ENCODE measurements at regions not wholly inside any gene's neighbourhood (a gene's known extent, or its start where the extent isn't known, plus 50 kb on each side); places are given as distances from the start of the nearest gene placed in this dataset.
A peak's percentile ranks its signal among the peaks of the same experiment; 100 is the strongest.
"Not testable (repeated sequence)": the region's sequence is repeated elsewhere in the genome, so short reads cannot be mapped to it uniquely, and the experiment has no call there.

GRCh38 chr18:62629031-62629430 lies 86.3 kb upstream of the PHLPP1 start:
- no peak for DNase-seq (ENCODE audit: low read depth)

GRCh38 chr18:62631173-62631572 lies 84.2 kb upstream of the PHLPP1 start:
- DNase-seq (ENCODE audit: low read depth) = no peak

- no peak for DNase-seq (ENCODE audit: low read depth)
These were observed 82.4 kb upstream of the PHLPP1 start for GRCh38 chr18:62632788-62633455.

DNA sequence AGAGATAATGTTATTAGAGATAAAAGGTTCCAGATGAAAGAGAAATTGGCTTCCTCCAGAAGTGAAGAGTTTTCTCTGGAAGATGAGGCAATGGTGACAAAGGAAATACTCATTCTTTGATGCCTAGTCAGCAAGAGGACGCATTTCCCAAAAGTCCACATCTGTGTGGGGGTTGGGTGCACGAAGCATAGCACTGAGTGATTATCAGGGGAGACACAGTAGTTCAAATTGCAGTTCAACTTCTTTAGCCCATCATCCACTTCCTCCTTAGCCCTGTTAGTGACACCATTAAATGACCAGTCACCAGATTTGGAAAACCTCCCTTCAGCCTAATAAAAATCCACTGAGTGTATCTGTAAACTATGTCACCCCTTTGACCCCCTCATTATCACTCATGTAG lies 80.9 kb upstream of the PHLPP1 start:
- no peak for DNase-seq (ENCODE audit: low read depth)

DNA sequence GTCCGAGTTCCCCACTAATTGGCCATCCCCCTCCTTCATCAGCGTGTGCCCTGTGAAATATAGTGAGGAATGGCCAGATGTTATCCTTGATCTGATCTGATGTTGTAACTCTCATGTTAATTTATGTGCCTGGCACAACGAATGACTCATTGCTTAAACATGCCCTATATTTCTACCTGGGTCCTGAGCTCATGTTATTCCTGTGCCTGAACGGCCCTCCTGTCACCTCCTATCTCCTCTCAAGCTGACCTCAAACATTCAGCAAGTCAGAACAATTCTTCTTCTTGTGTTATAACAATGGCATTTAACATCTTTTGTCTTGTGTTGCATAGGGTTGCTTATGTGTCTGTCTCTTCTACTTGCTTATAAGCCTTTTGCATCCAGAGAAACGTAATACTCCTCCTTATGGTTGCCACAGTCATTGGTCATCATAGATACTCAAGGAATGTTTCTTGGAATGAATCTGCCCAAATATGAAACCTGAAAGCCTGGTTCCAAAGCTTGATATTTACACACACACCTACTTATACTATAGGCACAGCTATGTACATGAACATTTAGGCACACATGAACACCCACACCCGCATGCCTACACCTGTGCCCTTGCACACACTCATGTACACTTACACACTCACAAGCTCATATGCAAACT lies 80.2 kb upstream of the PHLPP1 start:
- no peak for DNase-seq (ENCODE audit: low read depth)

DNA sequence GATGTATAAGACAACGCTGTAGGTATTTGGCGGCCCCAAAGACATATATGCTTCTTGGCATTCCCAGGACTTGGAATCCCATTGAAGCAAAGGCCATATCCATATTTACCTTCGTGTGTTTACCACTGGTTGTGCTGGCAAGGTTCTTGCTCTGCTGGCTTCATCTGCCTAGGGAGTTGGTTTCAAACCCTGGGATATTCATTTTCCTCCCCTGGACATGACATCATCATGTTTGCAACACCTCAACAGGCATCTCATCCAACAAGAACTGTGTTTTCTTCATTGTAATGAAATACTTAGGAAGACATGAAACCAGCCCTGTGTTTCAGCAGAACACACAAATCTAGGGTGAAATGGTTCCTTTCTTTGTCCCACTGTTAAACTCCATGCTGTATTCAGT lies 77.9 kb upstream of the PHLPP1 start:
- DNase-seq (ENCODE audit: low read depth) = no peak

DNA sequence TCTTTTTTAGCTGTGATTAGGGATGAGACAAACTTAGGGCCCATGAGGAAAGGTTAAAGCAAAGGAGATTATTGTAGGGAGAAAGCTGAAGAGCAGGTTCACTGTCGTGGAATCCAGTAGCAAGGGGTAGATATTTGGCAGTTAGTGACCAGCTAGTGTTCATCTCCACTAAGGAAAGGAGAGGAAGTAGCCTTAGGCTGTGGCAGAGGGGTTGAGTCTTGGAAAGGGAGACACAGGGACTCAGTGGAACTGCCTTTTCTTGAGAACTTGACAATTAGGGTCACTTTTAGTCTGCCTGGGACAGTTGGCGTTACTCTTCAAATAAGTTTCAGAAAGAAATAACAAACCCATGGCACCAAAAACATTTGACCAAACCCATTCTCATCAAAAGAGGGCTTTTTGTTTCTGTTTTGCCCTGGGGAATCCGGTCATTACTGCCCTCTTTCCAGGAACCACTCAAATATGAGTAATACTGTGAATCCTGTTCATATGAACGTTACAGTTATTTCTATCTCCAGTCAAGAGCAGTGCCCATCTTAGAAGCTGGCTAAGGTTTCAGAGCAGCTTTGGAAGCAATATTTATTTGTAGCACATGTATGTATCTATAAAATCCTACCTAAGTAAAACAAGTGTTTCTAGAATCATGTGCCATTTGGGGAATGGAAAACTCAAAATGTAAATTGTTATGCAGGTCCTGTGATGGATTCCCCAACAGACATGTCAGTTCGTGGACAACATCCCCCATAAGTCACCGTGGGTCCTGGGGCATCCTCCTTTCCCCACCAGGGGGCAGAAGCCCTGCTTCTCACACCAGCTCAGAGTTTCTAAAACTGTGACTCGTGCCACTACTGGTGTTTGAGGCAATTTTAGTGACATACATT lies 77.3 kb upstream of the PHLPP1 start:
- DNase-seq (ENCODE audit: low read depth) = no peak

DNA sequence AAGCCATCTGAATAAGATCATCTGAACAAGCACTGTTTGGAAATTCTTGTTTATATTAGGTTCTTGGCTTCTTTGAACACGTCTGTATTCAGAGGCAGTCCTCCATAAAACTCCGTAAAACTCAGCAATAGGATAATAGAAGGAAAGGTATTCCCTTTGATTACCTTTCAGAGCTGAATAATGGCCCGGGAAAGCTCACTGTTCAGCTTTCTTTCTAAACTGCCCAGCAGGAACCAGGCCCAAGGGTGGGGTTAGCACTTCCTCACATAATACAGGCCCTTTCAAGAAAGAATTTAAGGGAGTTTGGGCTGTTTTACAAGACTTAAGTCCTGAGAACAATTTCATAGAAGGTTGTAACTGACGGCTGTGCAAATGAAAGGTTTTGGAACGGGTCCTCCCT lies 72.2 kb upstream of the PHLPP1 start:
- no peak for DNase-seq (ENCODE audit: low read depth)

DNA sequence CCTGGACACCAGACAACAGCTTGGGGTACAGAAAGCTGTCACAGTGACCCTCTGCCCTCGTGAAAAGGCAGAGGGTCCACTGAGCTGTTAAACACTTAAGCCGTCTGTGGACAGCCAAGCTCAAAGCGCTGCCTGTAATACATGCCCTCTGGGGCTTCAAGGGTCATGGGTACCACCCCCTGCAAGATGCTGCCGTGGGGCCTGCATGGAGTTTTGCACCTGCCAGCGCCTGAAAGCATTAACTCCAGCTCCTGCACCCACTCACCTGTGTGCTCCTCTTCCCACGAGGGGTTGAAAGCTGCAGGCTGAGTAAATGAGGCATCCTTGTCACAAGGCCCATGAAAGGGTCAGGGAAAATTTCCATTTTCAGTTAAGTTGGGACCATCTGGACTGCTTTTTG lies 70.6 kb upstream of the PHLPP1 start:
- no peak for DNase-seq (ENCODE audit: low read depth)

GRCh38 chr18:62647179-62647578 lies 68.2 kb upstream of the PHLPP1 start:
- no peak for DNase-seq (ENCODE audit: low read depth)

GRCh38 chr18:62648045-62648678 lies 67.2 kb upstream of the PHLPP1 start:
- DNase-seq (ENCODE audit: low read depth) = no peak

GRCh38 chr18:62651276-62652056 lies 63.9 kb upstream of the PHLPP1 start:
- DNase-seq (ENCODE audit: low read depth) = no peak

DNA sequence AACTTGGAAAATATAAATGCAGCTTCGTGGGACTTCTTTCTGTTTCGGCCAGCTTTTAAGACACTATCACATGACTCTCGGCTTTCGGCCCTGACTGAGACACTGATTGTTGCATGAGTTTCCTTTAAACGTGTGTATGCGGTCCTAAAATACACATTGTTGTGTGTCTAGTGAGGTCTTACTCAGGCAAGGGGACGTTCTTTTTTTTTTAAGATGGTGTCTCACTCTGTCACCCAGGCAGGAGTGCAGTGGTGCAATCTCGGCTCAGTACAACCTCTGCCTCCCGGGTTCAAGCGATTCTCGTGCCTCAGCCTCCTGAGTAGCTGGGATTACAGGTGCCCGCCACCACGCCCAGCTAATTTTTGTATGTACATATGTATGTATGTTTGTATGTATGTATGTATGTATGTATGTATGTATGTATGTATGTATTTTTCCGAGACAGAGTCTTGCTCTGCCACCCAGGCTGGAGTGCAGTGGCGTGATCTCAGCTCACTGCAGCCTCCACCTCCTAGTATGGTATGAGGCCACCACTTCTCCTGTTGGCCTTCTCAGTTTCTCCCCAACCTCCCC lies 63.2 kb upstream of the PHLPP1 start:
- DNase-seq (ENCODE audit: low read depth) = not testable (repeated sequence)

- DNase-seq (ENCODE audit: low read depth) = no peak
These were observed 59.7 kb upstream of the PHLPP1 start for GRCh38 chr18:62655520-62656219.

DNA sequence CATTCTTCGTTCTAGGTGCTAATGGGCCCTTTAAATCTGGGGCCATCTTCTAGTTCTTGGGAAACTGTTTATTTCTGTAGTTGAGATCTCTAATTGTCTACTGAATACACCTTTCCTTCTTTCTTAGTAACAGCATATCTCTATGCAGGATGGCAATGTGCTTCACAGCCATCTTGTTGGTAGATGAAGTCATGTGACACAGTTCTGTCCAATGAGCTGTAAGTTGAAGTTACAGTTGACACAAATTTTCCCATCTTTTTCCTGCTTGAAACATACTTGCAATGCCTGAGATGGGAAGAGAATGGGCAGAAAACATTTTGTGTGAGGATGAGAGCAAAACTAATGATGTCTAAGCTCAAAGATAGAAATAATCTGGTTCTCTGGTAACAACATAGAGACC lies 57.3 kb upstream of the PHLPP1 start:
- DNase-seq (ENCODE audit: low read depth) = no peak

- DNase-seq (ENCODE audit: low read depth) = no peak
These were observed 55.6 kb upstream of the PHLPP1 start for GRCh38 chr18:62659698-62660097.

DNA sequence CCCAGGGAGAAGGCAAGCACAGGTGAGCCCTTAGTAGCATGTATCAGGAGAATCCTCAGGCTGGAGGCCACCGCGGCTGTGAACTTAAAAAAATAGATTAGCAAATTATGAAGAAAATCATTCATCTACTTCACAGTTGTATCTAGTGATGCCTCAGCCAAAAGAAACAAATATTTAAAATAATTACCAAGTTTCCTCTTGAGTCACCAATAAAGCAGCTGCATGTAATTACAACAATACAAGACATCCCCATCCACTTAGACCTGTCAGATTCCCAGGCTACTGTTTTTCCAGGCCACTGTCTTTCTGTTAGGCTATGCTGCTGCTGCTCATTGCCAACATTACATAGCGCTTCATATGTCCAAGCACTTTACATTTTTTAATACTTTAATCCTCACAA lies 54.6 kb upstream of the PHLPP1 start:
- no peak for DNase-seq (ENCODE audit: low read depth)

DNA sequence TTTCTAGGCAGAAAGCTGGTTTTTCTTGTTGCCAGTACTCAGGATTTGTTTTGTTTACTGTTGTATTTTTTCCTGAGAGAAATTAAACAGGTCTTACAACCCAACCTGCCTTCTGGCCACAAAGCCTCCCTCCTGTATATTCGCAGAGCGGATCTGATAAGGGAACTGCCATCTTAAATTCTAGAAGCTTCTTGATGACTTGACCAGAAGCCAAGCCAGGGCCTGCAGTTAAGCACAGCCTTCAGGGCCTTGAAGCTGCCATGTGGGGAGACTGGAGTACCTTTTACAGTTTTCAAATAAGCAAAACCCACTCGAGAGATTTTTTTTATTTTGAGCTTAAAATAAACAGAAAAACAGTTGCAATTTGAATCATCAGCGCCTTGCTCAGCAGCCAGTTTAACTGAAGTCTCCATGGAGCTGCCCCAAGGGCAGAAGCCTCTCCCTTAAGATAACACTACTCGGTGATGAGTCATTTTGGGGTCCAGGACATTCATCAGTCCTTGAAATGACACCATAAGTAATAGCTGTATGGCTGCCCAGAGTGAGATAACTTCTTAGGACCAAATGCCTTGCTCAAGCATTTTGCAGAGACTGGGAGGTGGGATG lies 51.5 kb upstream of the PHLPP1 start:
- DNase-seq (ENCODE audit: low read depth) = peak; percentile 66

DNA sequence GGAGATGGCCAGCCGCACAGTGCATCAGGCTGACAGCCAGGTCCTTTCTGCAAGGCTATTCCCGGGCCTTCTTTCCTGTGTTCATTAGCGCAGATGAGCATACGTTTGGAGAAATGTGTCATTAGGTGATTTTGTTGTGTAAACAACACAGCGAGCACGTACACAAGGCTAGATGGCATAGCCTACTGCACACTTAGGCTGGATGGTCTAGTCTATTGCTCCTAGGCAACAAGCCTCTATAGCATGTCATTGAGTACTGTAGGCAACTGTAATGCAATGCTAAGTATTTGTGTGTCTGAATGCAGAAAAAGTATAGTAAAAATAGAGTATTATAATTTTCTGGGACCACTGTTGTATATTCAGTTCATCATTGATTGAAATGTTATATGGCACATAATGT lies 50.9 kb upstream of the PHLPP1 start:
- DNase-seq (ENCODE audit: low read depth) = no peak

DNA sequence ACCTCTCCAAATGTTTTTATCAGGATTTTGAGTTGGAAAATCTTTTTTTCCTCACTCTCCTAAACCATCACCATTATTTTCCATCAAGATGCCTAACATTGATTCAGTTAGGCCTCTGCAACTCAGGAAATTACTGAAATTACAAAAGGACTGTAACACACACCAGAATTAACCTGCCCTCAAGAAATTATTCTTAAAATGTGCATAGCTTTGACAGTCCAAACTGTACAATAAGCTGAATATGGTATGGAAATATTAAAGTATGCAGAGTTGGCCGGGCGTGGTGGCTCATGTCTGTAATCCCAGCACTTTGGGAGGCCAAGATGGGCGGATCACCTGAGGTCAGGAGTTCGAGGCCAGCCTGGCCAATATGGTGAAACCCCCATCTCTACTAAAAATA lies 50.2 kb upstream of the PHLPP1 start:
- no peak for DNase-seq (ENCODE audit: low read depth)

Measured in stromal cell of bone marrow (primary cell).